HG03039 (cell line): ENCODE measurements at regions not wholly inside any gene's neighbourhood (a gene's known extent, or its start where the extent isn't known, plus 50 kb on each side); places are given as distances from the start of the nearest gene placed in this dataset.

Experiments used
- ATAC-seq: cut with Tn5 transposase; IDR thresholded peaks from one replicate; pipeline ENCODE4 v1.9.1; 2021; ENCODE audit warnings: mild to moderate bottlenecking, moderate library complexity; ENCODE audit not compliant: unreplicated experiment

GRCh38 chr2:6326958-6327357 lies 538.7 kb downstream of the CMPK2 start:
- ATAC-seq, result no peak

DNA sequence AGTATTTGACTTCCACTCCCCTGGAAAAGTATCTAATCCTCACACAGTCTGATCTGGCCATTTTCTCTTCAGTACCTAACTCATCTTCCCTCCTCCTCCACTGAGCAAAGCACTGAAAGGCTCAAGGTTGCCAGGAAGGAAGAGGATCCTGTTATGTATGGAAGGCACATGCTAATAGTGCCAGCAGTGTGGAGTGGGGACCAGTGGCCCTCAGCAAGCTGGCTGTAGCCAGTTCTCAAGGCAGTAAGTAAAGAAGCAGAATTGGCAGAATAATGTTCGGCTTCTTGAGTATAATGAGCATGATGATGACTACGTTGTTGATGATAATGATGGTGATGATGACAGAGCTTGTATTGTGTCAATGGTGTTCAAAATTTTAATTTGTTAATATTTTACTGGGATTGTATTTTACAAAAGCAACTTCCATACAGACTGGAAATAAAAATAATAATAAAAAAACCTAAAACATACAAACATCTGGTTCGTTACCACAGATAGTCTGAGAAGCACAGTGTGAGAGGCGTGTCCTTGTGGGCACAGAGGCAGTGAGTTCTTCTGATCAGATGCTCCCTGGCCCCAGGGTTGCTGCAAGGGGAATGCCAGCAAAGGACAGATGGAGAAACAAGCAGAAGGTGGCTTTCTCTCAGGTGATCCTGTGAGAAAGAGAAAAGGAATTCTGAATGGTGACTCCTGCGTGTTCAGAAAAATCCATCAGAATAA lies 528.8 kb downstream of the CMPK2 start:
- ATAC-seq, result no peak

- no peak for ATAC-seq
These were observed 528.3 kb downstream of the CMPK2 start for GRCh38 chr2:6337472-6337820.

DNA sequence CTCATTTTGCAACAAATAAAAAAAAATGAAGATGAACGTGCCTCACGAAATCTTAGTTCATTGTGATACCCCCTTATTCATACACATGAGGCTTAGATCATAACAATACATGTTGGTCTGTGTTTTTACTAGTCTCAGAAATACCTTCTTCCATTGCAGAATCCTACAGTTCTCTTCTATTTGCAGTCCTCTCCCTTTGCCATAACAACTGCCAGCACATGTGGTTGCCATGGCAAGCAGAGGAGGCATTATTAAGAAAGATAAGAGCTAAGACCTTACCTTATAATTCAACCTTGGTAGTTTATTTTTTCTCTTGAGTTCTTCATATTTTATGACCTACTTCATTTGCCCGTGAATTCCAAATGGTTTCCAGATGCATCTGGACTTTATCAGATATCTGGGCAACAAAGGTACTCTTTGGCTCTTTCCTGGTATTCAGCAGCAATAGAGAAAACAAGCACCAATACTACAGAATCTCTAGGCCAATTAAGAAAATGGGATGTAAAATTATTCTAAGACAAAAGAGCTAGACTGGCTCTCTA lies 524.0 kb downstream of the CMPK2 start:
- no peak for ATAC-seq

- no peak for ATAC-seq
These were observed 523.3 kb downstream of the CMPK2 start for GRCh38 chr2:6342273-6342920.

DNA sequence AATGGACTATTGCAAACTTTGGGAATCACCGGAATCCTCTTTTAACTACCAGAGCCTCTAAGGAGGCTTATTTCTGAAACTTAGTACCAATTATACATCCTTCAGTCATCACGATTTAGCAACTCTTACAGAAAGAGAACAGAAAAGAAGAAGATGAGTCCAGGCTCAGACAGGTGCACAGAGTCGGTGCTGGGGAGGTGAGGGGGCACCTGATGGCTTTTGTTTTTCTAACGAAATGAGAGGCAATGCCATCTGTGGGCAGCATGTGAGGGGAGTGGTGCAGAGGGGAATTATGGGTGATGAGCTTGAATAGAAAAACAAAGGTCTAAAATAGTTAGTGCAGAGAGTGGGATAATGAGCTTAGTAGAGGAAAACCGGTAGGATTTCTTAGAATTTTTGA lies 522.6 kb downstream of the CMPK2 start:
- ATAC-seq, result no peak

DNA sequence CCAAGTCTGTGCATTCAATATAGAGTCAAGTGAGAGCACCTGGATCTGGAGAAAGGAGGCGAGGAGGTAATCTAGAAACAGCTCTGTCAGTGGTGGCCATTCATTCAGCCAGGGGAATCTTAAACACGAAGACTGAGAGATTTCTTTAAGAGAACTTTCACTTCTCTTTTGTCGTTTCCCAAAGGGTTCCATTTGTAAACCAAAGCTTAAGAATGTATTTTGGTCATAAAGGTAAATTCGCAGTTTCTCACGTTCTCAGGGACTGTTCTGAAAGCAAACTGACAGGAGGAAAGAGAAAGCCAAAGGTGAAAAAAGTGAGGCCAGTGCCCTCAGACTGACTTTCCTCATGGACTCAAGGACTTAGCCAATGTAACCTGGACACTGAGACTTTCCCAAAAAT lies 513.5 kb downstream of the CMPK2 start:
- ATAC-seq, result peak; percentile 81

DNA sequence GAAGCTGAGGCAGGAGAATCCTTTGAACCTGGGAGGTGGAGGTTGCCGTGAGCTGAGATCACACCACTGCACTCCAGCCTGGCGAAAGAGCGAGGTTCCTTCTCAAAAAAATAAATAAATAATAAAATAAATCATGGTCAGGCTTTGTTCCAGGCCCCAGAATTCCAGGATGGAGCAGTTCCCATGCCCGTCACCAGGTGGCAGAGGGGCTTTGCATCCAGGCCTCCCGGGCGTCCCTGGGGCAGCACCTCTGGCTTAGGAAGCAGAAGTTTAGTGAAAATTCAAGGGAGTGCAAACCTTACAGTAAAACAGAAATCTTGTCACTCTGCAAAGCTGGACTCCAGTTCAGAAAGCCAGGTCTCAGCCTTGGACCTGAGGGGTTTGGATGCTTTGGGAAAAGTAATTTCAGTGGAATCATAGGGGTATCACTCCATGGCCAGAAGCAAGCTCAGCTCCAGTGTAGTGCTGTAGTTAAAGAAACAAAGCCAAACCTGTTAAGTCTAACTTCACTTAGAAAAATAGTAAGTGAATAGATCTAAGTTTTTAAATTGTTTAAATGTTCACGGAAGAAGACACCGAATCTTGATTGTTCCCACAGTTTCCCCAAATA lies 512.7 kb downstream of the CMPK2 start:
- no peak for ATAC-seq

DNA sequence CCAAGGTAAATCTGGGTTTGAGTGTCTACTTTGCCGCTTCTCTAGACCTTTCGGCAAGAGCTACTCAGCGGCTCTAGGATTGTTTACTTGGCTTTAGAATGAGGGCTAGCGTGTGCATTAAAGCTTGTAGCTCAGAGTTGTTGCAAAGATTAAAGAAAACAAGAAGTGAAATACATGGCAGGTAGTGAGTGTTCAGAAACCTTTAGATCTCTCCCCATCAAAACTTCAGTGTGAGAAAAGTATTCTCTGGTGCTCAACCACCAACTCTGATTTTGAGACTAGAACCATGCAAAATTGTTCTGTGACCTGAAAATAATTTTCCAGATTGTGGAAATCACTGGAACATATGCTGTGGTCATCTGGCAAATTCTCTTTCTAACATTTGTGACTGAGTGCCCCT lies 512.0 kb downstream of the CMPK2 start:
- peak; percentile 46 for ATAC-seq

DNA sequence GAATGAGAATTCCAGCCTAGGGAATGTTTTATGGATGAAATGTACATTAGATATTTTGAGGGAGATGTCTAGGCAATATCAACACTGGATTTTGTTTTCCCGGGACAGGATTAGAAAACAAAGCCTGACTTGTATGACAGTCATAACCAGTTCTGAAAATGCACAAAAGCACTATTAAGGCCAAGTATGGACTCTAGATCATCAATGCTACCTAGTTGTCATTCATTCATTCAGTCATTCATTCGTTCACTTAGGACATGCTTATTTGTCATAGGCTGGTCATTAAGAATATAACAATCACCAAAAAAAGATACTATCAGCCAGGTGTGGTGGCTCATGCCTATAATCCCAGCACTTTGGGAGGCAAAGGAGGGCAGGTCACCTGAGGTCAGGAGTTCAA lies 511.2 kb downstream of the CMPK2 start:
- no peak for ATAC-seq

GRCh38 chr2:6355886-6356761 lies 509.6 kb downstream of the CMPK2 start:
- ATAC-seq, result no peak

DNA sequence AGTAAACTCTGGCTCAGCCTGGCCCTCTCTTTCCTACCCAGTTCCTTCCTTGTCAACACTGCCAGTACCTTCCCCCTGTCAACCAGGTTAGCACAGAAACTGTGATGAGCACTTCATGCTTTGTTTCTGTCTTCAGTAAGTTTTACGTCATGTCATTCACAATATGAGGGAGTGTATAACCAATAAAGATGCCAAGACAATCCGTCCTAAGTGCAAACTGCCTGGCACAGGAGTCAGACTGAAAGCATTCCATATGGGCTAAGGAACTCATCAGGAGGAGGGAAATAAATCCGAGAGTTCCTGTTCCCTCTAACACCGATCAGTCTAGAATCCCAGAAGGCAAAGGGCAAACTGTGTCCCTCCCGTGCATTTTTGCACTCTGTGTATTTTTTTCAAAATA lies 507.2 kb downstream of the CMPK2 start:
- no peak for ATAC-seq

DNA sequence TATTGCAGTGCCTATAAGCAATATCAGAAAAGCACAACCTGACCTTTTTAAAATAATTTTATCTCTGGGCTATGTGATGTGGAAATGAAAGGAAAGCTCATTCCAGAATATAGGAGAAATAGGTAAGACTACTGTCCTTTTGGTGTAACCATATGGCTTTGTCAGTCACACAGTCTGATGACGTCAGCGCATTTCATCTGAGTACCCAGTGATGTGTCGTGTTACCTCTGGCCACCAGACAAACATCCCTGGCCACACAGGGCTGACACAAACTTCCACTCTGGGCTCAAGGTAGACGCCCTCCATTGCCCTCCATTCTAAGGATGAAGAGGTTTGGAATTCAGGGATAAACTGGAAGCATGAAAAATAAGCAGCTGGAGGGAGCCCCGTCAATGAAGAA lies 506.7 kb downstream of the CMPK2 start:
- ATAC-seq, result no peak

- no peak for ATAC-seq
These were observed 505.7 kb downstream of the CMPK2 start for GRCh38 chr2:6359964-6360363.

DNA sequence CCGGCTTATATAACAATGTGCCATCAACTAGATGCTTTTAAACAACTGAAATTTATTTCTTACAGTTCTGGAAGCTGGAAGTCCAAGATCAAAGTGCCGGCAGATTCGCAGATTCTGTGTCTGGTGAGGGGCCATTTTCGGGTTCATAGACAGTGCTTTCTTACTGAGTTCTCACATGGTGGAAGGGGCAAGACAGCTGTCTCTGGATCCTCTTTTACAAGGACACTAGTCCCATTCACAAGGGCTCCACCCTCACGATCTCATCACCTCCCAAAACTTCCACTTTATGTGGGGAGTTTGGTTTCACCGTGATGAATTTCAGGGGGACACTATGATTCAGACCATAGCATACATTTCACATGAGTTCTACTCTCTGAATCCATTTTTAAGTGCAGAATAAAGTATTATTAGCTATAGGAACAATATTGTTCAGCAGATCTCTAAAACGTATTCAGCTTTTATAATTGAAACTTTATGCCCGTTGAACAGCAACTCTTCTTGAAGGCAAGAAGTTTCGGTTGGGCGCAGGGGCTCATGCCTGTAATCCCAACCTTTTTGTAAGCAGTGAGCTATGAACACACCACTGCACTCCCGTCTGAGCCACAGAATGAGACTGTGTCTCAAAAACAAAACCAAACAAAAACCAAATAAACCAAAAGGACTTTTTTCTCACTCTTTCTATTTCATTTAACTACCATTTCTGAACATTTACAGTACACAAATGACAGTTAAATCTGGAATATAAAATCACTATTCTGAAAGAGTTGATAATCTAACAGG lies 502.8 kb downstream of the CMPK2 start:
- no peak for ATAC-seq

- no peak for ATAC-seq
These were observed 497.4 kb downstream of the CMPK2 start for GRCh38 chr2:6368281-6368680.

- no peak for ATAC-seq
These were observed 496.4 kb downstream of the CMPK2 start for GRCh38 chr2:6369266-6369665.

DNA sequence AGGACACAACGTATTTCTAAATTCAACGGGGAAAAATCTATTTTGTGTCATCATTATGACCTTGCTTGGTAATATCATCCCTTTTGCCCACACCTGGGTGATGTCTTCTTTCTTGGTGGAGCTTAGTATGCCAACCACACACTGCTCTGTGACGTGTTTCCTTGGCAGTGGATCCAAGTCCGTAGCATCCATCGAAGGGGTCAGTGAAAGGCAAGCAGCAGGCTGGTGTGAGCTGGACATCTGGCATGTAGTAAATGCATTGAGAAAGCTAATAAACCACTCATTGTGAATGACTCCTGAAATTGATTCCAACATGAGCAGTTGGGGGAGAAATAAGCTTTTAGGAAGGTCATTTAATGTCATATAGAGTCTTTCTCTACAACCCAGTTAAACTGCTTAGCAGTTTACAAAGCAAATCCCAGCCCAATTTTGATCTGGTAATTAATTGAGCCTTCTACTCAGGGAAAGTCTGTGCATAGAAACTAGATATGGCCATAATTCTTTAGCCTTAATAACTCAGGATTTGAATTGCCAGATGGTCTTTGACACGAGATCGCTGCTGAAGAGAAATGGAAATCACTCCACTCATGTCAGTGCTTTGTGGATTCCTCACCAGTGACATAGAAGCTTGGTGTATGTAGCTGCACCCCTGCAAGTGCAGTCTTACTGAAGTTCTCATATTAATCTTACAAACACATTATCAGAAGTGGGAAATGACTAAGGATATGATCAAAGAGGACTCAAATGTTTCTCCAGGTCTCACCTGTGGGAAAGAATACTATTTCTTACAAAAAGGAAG lies 494.8 kb downstream of the CMPK2 start:
- no peak for ATAC-seq

GRCh38 chr2:6372317-6372901 lies 493.3 kb downstream of the CMPK2 start:
- ATAC-seq, result no peak
